Neural cell (in vitro differentiated cells): ENCODE measurements at regions not wholly inside any gene's neighbourhood (a gene's known extent, or its start where the extent isn't known, plus 50 kb on each side); places are given as distances from the start of the nearest gene placed in this dataset.

ENCODE experiments used
- EZH2 ChIP-seq: fragments of 200-600, 300-800 bp; shearing (Covaris generic), sonication (generic); IDR thresholded peaks from 2 replicates; pipeline ENCODE4 v1.6.1; 2014; ENCODE audit warnings: antibody characterized with exemption, low read length, borderline replicate concordance, mild to moderate bottlenecking; ENCODE audit not compliant: insufficient read depth, poor library complexity, severe bottlenecking
- TF ChIP-seq, protein P1 (sequence below): fragments of 450-650 bp; IDR thresholded peaks from 2 replicates; pipeline ENCODE4 v1.5.1; 2014; ENCODE audit warnings: antibody characterized with exemption, mild to moderate bottlenecking, moderate library complexity; ENCODE audit not compliant: poor library complexity, severe bottlenecking

DNA sequence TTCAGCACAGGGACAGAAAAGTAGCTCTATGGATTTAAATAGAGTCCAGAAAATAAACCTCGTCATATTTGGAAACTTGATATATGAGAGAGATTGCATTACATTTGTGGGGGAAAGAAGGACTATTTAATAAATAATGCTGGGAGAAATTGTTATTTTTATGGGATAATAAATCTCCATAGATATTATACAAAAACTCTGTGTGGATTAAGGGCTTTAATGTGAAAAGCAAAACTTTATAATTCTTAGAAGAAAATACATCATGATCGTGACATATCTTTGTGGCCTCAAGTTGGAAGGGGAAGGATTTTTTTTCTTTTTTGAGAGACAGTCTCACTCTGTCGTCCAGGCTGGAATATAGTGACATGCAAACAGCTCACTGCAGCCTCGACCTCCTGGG is 95.0 kb upstream of the LEP start:
- TF ChIP-seq, protein P1, sequence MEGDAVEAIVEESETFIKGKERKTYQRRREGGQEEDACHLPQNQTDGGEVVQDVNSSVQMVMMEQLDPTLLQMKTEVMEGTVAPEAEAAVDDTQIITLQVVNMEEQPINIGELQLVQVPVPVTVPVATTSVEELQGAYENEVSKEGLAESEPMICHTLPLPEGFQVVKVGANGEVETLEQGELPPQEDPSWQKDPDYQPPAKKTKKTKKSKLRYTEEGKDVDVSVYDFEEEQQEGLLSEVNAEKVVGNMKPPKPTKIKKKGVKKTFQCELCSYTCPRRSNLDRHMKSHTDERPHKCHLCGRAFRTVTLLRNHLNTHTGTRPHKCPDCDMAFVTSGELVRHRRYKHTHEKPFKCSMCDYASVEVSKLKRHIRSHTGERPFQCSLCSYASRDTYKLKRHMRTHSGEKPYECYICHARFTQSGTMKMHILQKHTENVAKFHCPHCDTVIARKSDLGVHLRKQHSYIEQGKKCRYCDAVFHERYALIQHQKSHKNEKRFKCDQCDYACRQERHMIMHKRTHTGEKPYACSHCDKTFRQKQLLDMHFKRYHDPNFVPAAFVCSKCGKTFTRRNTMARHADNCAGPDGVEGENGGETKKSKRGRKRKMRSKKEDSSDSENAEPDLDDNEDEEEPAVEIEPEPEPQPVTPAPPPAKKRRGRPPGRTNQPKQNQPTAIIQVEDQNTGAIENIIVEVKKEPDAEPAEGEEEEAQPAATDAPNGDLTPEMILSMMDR: no peak
- TF ChIP-seq EZH2: no peak
